NOMO-1 treated with DMSO at 0.1 percent for 48 hours (cell line): ENCODE measurements at regions not wholly inside any gene's neighbourhood (a gene's known extent, or its start where the extent isn't known, plus 50 kb on each side); places are given as distances from the start of the nearest gene placed in this dataset.
"Not testable (repeated sequence)": the region's sequence is repeated elsewhere in the genome, so short reads cannot be mapped to it uniquely, and the experiment has no call there.

ENCODE experiments used
- DNase-seq: peaks from one replicate; lab custom pipeline; 2025; ENCODE audit not compliant: unreplicated experiment; lab: John Stamatoyannopoulos, UW

DNA sequence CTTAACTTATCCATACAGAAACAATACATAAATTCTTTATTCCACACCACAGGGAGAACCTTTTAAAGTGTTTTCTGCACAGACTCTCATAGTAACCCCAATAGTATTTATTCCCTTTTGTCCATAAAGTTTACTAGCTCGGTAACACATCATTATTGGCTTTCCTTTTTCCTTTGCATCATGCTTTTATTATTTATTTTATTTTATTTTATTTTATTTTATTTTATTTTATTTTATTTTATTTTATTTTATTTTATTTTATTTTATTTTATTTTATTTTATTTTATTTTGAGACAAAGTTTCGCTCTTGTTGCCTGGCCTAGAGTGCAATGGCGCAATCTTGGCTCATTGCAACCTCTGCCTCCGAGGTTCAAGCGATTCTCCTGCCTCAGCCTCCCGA is 655.4 kb downstream of the VGLL3 start:
- DNase-seq: not testable (repeated sequence)

DNA sequence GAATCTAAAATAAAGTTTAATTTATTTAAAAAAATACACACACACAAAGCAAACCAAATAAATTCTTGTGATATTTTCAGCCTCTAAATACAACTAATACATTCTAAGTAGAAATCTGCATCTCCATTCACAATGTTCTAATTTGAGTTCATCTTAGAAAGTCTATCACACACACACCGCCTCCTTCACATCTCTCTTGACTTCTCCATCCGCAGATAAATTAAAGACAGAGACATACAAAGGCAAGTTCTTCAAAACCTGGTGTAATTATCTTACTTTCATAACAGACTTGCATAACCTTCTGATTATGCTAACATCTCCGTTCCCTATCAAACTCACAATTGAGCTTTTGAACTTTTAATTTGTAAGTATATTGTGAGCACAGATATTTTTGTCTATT is 657.3 kb downstream of the VGLL3 start:
- DNase-seq: no peak

DNA sequence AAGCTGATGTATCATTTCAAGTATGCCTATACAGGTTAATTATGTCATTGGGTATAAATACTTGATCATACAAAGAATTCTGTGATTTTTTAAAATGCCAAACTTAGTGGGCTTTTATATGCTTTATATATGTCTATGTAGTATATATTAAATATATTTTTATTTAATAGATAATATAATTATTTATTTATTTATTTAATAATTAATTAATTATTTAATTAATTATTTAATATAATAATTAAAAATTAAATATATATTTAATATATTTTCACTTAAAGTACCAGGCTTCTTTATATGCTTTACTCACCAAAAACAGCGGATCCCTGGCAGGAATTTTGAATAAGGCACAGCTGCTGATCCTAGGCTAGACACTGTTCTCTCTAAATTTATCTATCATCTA is 687.0 kb downstream of the VGLL3 start:
- no peak for DNase-seq

DNA sequence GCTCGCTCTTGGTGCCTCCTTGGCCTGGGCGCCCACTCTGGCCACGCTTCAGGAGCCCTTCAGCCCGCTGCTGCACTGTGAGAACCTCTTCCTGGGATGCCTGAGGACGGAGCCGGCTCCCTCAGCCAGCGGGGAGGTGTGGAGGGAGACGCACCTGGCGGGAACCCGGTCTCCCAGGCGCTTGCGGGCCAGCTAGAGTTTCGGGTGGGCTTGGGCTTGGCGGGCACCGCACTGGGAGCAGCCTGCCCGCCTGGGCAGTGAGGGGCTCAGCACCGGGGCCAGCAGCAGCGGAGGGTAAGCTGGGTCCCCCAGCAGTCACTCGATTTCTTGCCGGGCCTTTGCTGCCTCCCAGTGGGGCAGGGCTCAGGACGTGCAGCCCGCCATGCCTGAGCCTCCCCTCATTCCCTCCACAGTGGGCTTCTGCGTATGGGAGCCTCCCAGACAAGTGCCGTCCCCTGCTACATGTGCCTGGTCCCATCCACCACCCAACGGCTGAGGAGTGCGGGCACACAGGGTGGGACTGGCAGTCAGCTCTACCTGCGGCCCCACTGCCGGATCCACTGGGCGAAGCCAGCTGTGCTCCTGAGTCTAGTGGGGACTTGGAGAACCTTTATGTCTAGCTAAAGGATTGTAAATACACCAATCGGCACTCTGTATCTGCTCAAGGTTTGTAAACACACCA is 708.7 kb downstream of the VGLL3 start:
- DNase-seq: no peak

DNA sequence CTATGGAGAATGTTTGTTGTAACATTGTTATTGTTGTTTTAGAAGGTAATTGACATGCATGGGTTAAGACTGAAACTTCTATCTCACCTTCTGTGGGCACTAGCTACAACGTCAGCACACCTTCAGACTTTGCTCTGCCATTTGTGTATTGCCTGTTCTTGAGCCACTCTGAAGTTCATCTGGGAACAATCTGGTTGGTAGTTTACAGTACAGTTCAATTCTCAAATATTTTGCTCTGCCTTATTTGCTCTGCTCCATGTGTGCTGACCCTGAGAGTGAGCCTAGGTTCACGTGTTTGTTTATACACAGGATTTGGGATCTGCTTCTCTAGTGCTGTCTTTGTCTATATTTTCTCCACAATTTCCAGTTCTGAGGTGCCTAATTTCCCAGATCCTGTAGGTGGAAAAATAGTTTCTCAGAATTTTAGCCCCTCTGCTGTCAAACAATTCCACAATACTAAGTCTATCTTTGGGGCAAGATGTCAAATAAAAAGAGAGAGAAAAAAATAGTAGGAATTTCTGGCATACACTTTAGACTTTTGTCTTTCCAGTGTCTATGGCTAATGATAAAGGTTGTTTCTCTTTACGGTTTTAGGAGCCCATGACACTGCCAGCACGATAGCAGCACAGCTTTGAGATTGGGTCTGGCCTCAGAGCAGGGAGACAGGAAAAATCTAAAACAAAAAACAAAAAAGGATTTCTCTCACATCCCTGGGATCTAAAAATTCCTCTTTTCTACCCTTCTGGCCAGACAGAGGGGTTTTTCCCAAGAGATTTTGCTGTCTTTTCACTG is 721.4 kb downstream of the VGLL3 start:
- DNase-seq: no peak

DNA sequence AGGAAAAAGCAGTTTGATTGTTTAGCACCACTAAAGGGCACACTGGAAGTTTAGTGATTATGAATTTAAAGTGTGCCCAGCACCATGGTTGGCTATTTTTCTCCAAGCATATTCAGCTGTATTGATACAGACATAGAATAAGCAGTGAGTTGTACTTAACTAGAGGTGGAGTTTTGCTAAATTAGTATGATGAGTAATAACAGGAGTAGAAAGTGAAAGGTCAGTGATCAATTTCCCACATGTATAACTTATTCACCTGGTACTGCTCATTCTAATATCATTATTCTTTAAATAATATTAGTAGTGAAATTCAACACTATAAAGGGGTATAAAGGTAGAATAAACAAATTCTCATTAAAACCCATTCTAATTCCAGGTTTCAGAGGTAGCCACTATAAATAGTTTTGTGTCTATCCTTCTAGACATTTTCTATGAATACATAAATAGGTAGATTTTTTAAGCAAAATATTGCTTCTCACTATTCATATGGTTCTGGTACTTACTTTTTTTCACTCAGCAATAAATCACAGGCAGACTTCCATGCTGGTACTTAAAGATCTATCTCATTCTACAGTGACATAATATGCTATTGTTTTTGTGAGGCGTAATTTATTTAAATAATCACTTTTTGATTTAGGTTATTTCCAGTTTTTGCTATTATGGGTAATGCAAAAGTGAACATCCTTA is 732.9 kb downstream of the VGLL3 start:
- no peak for DNase-seq

DNA sequence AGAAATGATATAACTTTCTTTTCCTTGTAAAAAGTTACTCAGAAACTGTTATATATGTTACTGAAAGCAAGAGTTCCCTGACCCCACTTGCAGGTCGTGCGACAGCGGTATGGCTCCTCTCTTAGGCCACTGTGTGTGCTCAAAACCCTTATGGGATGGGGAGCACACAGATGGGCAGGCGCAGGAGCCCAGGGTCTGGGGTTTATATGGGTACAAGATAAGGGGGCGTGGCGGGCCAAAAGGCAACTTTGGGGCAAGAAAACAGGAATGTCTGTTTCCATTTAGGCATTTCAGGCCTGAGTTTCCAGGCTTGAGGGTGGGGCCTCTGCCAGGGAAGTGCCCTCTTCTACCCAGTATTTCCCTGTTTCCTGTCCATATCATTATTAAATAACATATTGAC is 736.5 kb downstream of the VGLL3 start:
- DNase-seq: no peak

DNA sequence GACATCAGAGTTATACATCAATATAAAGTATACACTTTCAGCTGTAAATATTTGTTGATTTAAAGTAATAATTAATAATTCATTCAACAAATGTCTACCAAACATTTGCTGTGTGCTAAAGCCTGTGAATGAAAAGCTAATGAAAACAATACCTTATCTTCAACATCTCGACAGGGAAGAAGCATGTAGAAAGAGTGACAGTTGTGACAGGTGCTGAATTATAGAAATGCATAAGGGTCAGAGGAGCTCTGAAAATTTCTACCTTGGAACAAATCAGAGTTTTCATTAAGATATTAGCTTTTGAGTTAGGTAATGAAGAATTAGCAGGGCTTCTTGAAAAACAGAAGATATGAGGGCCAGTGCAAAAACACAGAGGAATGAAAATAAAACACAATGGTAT is 739.2 kb downstream of the VGLL3 start:
- DNase-seq: no peak

DNA sequence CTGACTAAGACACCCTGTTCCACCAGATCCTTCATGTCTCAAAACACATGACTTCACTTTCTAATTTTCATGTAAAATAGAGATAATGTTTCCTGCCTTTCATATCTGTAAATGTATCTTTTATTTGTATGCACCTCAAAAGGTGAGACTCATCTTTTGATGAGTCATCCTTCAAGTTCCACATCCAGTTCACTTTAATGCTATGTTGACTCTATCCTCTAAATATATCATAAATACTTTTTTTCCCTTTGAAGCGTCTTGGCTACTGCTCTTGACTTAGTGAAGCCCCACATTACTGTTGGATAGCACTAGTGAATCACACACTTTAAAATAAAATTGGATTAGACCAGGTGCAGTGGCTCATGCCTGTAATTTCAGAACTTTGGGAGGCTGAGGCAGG is 741.1 kb downstream of the VGLL3 start:
- no peak for DNase-seq

DNA sequence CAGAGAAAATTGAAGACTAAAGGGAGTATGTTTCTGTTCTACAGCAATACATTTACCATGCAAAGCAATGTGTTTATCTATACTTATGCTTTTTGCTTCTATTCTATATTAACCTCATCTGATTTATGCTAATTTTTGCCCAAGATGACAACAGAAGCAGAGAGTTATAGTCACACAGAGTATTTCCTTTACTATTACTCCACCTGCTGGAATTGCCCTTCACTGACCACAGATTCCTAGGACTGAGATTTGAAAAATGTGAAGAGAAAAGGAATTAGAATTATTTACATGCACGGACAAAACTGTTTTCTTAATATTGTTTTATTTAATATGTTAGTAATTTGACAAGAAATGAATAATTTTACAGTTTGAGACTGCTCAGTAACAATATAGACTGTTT is 745.6 kb downstream of the VGLL3 start:
- no peak for DNase-seq

DNA sequence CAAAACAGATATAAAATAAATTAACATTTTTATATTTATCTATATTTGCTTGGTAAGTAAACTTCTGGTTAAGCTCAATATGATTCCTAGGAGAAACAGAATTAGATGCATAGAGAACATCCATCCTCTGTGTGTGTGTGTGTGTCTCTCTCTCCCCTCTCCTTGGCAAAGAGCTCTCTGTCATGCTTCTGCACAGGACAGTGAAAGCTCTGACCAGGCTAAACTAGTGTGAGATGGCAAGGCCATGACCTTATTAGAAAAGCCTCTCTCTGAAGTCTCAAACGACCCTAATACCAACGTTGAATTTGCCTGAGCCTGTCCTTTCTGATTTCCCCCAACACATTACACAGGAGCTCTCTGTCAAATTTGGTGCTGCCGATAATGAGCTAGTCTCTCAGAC is 746.0 kb downstream of the VGLL3 start:
- DNase-seq: no peak

DNA sequence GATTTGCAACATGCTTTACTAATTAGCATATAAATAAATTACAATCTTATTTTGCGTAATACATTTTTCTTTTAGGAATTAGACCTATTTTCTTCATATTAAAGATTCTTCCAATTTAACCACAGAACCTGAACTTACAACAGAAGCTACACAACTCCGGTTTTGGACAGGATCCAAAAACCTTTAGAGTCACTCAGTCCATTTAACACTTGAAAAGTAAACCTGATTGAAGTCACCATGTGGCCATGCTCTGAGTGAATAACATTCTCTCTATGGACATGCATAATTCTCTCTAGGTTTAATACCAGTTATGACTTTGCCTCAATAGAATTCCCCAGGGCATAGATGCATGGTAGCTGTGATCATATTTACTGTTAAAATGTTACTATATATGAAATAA is 751.0 kb downstream of the VGLL3 start:
- no peak for DNase-seq

DNA sequence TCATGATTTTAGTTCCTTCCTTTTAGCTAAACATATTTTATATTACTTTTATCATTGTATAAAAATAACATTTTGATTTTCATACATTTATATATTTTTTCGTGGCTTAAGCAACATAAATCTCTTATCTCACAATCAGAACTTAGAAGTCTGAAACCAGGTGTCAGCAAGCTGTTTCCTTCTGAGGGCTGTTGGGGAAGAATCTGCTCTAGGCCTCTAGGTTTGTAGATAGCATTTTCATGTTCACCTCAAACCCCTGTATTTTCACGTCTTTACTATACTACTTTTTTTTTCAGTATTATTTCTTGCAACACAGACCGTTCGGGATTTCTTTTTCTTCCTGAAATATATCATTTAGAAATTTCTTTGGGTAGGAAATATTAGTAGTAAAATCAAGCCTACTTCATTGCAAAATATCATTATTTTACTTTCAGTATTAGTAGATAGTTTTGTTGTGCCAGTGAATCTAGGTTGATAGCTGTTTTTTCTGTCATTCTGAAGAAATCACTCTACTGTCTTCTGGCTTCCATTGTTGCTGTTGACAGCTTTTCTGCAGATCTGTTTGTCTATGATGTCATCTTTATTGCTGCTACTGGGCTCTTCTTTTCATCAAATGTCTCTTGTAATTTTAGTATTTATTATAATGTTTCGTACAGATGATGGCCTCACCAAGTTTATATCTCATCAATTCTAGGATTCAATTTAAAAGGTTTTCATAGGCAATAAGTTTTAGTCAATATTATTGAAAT is 756.3 kb downstream of the VGLL3 start:
- DNase-seq: no peak

DNA sequence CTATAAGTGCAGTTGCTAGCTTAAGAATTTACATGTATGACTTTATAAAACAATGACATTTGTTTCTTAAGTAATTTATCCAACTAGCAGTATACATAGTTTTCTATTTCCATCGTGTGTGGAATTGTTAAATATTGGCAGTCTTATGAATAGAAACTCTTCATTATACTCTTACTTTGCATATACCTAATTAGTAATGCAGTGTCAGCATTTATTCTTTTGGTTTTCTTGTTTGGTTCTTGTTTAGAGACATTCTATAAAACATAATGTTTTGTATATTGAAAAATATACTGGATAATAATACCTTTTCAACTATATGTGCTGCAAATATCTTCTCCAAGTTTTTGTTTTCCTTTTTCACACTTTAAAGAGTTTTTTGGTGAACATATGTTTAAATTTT is 760.2 kb downstream of the VGLL3 start:
- DNase-seq: no peak

DNA sequence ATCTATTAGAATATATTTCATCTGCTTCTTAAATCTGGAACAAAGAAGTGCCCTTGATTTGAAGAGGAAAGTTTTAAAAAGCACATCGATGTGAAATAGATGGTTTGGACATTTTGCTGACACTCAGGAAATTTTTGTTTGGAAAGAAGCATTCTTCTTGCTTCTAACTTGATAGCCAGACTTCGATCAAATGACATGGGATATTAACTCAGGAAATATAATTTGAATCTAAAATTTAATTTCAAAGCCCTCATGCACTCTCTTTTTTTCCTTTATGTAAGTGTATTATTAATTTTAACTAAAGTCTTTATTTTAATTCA is 761.2 kb downstream of the VGLL3 start:
- DNase-seq: no peak

DNA sequence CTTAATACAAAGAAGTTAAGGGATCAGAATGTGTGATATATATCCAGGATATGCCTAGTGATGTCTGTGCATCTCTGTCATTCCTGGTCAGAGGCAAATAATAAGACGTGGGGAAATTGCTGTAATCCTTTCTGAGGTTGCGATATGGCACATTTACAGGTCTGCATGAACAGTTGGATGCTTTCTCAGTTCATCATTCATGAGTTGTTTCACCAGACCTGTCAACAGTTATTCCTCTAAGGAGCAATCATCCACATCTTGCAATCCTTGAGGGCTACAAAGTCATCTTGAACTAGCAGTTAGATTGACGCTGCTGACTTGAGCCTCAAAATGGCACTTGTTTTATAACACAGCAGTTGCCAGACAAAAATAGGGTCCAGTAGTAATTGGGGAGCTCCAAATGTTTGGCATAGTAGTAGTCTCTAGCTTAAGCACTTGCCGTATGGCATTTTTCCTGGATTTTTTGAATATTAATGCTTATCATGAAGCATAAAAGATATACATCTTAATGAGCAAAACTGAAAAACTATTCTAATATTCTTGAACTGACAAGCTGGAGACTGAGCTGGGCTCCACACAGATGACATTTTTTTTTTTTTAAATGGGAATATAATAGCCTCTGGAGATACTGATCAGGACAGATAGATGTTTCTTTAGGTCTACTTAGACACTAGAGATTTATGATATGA is 761.7 kb downstream of the VGLL3 start:
- DNase-seq: no peak

DNA sequence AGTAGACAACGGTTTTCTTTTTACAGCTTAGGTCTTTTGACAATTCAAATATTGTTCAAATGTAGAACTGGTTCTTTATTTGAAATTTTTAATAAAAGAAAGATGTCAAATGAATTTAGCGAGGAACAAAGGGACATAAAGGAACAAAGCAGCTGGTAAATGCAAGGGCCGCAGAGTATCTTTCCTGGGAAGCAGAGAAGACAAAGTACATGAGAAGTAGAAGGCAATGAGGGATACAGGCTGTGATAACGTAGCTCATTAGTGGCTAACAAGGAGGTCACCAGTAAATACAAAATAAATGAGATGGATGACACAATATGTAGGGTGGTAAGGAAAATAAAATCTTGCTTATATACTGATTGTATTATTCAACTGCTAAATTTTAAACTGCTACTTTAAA is 762.8 kb downstream of the VGLL3 start:
- no peak for DNase-seq

DNA sequence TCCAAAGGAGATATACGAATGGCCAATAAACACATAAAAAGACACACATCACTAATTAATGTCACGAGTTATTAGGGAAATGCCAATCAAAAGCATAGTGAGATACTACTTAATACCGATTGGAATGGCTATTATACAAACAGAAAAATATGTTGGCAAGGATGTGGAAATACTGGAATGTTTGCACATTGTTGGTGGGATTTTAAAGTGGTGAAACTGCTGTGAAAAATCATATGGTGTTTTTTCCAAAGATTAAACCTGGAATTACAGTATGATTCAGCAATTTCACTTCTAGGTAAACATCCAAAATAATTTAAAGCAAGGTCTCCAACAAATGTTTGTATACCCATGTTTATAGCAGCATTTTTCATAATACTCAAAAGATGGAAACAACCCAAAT is 765.5 kb downstream of the VGLL3 start:
- DNase-seq: no peak

DNA sequence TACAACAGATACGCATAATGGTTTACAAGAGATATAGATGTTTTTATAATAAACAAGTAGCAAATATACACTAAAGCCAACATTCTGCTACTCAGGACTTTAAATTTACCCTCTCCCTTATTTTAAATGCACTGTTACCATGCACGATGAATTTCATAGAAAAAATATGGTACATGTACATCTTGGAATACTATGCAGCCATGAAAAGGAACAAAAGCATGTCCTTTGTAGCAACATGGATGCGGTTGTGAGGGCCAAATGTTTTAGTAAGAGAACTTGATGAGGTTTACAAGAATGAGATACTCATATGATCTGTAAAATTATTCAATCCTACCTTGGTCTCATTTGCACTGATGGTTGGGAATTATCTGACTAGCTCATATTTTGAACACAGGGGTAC is 769.3 kb downstream of the VGLL3 start:
- no peak for DNase-seq

DNA sequence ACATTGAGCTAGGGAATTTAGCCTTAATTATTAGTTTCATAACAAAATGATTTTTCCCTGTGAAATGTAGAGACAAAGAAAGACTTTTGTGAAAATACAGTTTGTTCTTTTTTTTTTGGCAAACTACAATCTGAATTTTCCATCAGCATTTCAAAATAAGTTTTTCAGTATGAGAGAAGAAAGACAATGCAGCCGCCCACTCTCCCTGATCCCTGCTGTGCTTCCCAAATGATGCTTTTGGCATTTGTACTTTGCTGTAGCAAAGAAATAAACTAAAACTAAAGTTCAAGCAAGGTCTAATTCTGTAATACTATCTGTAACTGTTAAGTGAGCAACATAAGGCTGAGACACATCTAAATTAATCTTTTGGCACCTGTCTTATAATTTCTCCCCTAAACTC is 782.2 kb downstream of the VGLL3 start:
- no peak for DNase-seq

DNA sequence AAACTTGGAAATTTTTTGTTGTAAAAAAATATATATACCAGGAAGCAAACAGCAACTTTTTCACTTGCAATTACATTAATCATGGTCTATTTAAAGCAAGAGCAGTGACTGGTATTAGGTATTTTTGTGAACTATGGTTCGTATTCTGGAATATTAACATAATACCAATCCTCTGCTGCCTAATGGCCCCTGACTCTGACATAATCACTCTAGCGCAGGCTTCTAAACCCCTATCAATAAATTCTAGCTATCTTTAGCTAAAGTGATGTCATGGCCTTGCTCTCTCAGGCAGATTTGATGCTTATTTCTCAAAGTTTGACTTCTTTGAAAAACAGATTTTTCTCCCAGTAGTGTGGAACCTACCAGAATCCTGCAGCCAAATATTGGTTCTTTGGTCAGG is 808.3 kb downstream of the VGLL3 start:
- no peak for DNase-seq
